A549 (cell line): ENCODE measurements at regions not wholly inside any gene's neighbourhood (a gene's known extent, or its start where the extent isn't known, plus 50 kb on each side); places are given as distances from the start of the nearest gene placed in this dataset.

Experiments
- ATAC-seq, 2 experiments: fragments of 200-7000 bp in 1 of 2; fragments of >200 bp in 1 of 2; cut with Nextera tagmentation in 1 of 2; cut with Tn5 transposase in 1 of 2; 3 replicates each; pipeline versions ENCODE4 v1.8.0 to v1.9.1; 2018 to 2020; ENCODE audit warnings: mild to moderate bottlenecking in 1 of 2, moderate library complexity in 1 of 2
- CTCF ChIA-PET: fragments of 300-600 bp; sonication (Branson Sonifier 250); formaldehyde crosslinking; extraction: SDS; loops from one replicate; lab custom pipeline; 2021; ENCODE audit warnings: antibody characterized with exemption, inconsistent platforms; lab: Yijun Ruan, JAX
- POLR2A ChIA-PET: fragments of 350-600 bp; formaldehyde crosslinking; extraction: SDS; loops from one replicate; lab custom pipeline; 2021; ENCODE audit warnings: antibody characterized with exemption, inconsistent platforms; lab: Yijun Ruan, JAX
- DNase-seq, 2 experiments: peaks; one replicate each; pipeline versions ENCODE4 v3.0.0 to v3.0.0-alpha.2; 2011 to 2016; ENCODE audit warnings: low read depth in 1 of 2, low spot score in 1 of 2
- FAIRE-seq: peaks from 2 replicates; lab custom pipeline; 2011; peaks lifted over from hg19 to GRCh38; lab: Jason Lieb, UNC
- H3K27ac ChIP-seq, 2 experiments: fragments of >200 bp; sonication (Bioruptor Twin); formaldehyde crosslinking; 3 replicates each; pipeline ENCODE4 v1.5.1; 2016 to 2017
- H3K4me1 ChIP-seq: fragments of >200 bp; sonication (Bioruptor Twin); formaldehyde crosslinking; 3 replicates; pipeline ENCODE4 v1.6.1; 2016
- H3K4me2 ChIP-seq: fragments of >200 bp; sonication (Bioruptor Twin); formaldehyde crosslinking; 3 replicates; pipeline ENCODE4 v1.6.1; 2016
- H3K4me3 ChIP-seq: fragments of >200 bp; sonication (Bioruptor Twin); formaldehyde crosslinking; 3 replicates; pipeline ENCODE4 v1.5.1; 2016
- H3K9me3 ChIP-seq: fragments of >200 bp; sonication (Bioruptor Twin); formaldehyde crosslinking; 3 replicates; pipeline ENCODE4 v1.6.1; 2016
- BHLHE40 ChIP-seq: IDR thresholded peaks from 2 replicates; pipeline ENCODE4 v1.6.1; 2012; ENCODE audit warnings: low read depth, low read length, inconsistent platforms
- CBX8 ChIP-seq: fragments of 200-600 bp; sonication (generic); IDR thresholded peaks from 2 replicates; pipeline ENCODE4 v1.6.1; 2016
- CEBPB ChIP-seq, 2 experiments: fragments of >200 bp in 1 of 2; sonication (Bioruptor Twin) in 1 of 2; formaldehyde crosslinking in 1 of 2; IDR thresholded peaks; 2 replicates each; pipeline ENCODE4 v1.6.1; 2012 to 2016
- CHD2 ChIP-seq: fragments of 150-350 bp; IDR thresholded peaks from 2 replicates; pipeline ENCODE4 v1.6.1; 2014; ENCODE audit warnings: low read length; ENCODE audit not compliant: partially characterized antibody
- EHF ChIP-seq: fragments of 250-450 bp; sonication (Bioruptor Pico); IDR thresholded peaks from 2 replicates; pipeline ENCODE4 v1.5.0; 2020; ENCODE audit warnings: mild to moderate bottlenecking
- ESRRA ChIP-seq: fragments of 150-350 bp; IDR thresholded peaks from 2 replicates; pipeline ENCODE4 v1.6.1; 2014; ENCODE audit warnings: mild to moderate bottlenecking, low read length, borderline replicate concordance
- FOSL2 ChIP-seq, 2 experiments: fragments of 450-650 bp in 1 of 2; fragments of >200 bp in 1 of 2; sonication (Bioruptor Twin) in 1 of 2; formaldehyde crosslinking; IDR thresholded peaks; 2 replicates each; pipeline versions ENCODE4 v1.5.0 to v1.6.1; 2016 to 2020; ENCODE audit warnings: mild to moderate bottlenecking in 1 of 2, moderate library complexity in 1 of 2
- GATA3 ChIP-seq: IDR thresholded peaks from 2 replicates; pipeline ENCODE4 v1.6.1; 2012; ENCODE audit warnings: borderline replicate concordance
- HDAC2 ChIP-seq: fragments of 200-600 bp; sonication (generic); IDR thresholded peaks from 2 replicates; pipeline ENCODE4 v1.6.1; 2016
- HOXB13 ChIP-seq: fragments of 250-450 bp; sonication (Bioruptor Pico); IDR thresholded peaks from 2 replicates; pipeline ENCODE4 v1.5.0; 2020; ENCODE audit warnings: low read depth, mild to moderate bottlenecking, moderate library complexity
- MAFK ChIP-seq: fragments of 450-650 bp; IDR thresholded peaks from 2 replicates; pipeline ENCODE4 v1.6.1; 2014; ENCODE audit not compliant: partially characterized antibody
- MYC ChIP-seq: IDR thresholded peaks from 2 replicates; pipeline ENCODE4 v1.6.1; 2012; ENCODE audit warnings: mild to moderate bottlenecking, inconsistent platforms, low read length, improper control_type of control experiment, borderline replicate concordance
- PHF8 ChIP-seq: fragments of 200-600 bp; sonication (generic); IDR thresholded peaks from 2 replicates; pipeline ENCODE4 v1.6.1; 2016; ENCODE audit warnings: low read depth, mild to moderate bottlenecking, antibody characterized with exemption, moderate library complexity, borderline replicate concordance
- RARB ChIP-seq: fragments of 250-450 bp; sonication (Bioruptor Pico); IDR thresholded peaks from 2 replicates; pipeline ENCODE4 v1.8.0; 2021; ENCODE audit warnings: mild to moderate bottlenecking, moderate library complexity
- RCOR1 ChIP-seq: fragments of 150-350 bp; IDR thresholded peaks from 2 replicates; pipeline ENCODE4 v1.6.1; 2014; ENCODE audit warnings: antibody characterized with exemption, low read length, low read depth
- RFX5 ChIP-seq: fragments of 450-650 bp; IDR thresholded peaks from 2 replicates; pipeline ENCODE4 v1.7.1; 2014; ENCODE audit warnings: antibody characterized with exemption, mild to moderate bottlenecking, moderate library complexity
- TFCP2L1 ChIP-seq: fragments of 250-450 bp; sonication (Bioruptor Pico); IDR thresholded peaks from 2 replicates; pipeline ENCODE4 v1.5.0; 2021; ENCODE audit warnings: mild to moderate bottlenecking
- TP53 ChIP-seq: fragments of 250-450 bp; sonication (Bioruptor Pico); IDR thresholded peaks from 2 replicates; pipeline ENCODE4 v1.5.0; 2021; ENCODE audit warnings: mild to moderate bottlenecking, moderate library complexity
- ZFP36 ChIP-seq: fragments of 450-650 bp; IDR thresholded peaks from 2 replicates; pipeline ENCODE4 v1.6.1; 2014; ENCODE audit warnings: borderline replicate concordance; ENCODE audit not compliant: partially characterized antibody
- WGBS: methylation state at CpG from one replicate; pipeline ENCODE4 v1.1.6; 2017; ENCODE audit errors: missing lambda C conversion rate; 5-methylcytosine and 5-hydroxymethylcytosine counted together
- TF ChIP-seq, protein P1 (sequence below): fragments of 450-650 bp; IDR thresholded peaks from 2 replicates; pipeline ENCODE4 v1.6.1; 2014; ENCODE audit warnings: antibody characterized with exemption
- TF ChIP-seq, protein P2 (sequence below): fragments of 200-600 bp; sonication (generic); IDR thresholded peaks from 2 replicates; pipeline ENCODE4 v1.6.1; 2016; ENCODE audit warnings: antibody characterized with exemption, mild to moderate bottlenecking, moderate library complexity
- TF ChIP-seq, protein P3 (sequence below): fragments of 250-450 bp; sonication (Bioruptor Pico); IDR thresholded peaks from 2 replicates; pipeline ENCODE4 v1.5.0; 2021; ENCODE audit warnings: mild to moderate bottlenecking, moderate library complexity, borderline replicate concordance

GRCh38 chr5:74286734-74287695 is 353.5 kb downstream of the ENC1 start:
- ATAC-seq: no peak
- CTCF ChIA-PET: interaction anchor here (0.6 to 2.7 kb wide), 3 partner anchors 11 to 315 kb away, joined by 3 to 9 read pairs (median 3); no protein-coding TSS in a partner anchor
- TF ChIP-seq GATA3: no peak

GRCh38 chr5:74285675-74286280 is 354.8 kb downstream of the ENC1 start:
- no peak overlapping the region for H3K27ac ChIP-seq
- TF ChIP-seq PHF8: no peak
- no peak for TF ChIP-seq ZFP36
- TF ChIP-seq GATA3: no peak
- no peak for TF ChIP-seq RFX5
- TF ChIP-seq RARB (CRISPR knock-in tag): no peak
- no peak for TF ChIP-seq BHLHE40
- no peak for TF ChIP-seq TP53
- no peak overlapping the region for H3K4me3 ChIP-seq
- no peaks in the 10 kb centered on the region for H3K9me3 ChIP-seq
- FAIRE-seq (no peak), DNase-seq (no peak), ATAC-seq (no peak)
- no peak overlapping the region for H3K4me2 ChIP-seq
- CTCF ChIA-PET: interaction anchor here (0.9 kb wide), 1 partner anchor 355 kb away, joined by 3 read pairs; the partner anchor contains the start of gene ENC1
- H3K4me1 ChIP-seq: no peaks in the 10 kb centered on the region
- POLR2A ChIA-PET: no interaction called here
- WGBS: 37% methylated on average over 5 of the region's 5 CpGs

More at GRCh38 chr5:74286734-74287695, 353.5 kb downstream of the ENC1 start:
- DNase-seq (no peak), FAIRE-seq (no peak)
- POLR2A ChIA-PET: no interaction called here
- no peak overlapping the region for H3K4me3 ChIP-seq
- 45% methylated on average over 3 of the region's 3 CpGs for whole genome bisulfite sequencing
- H3K9me3 ChIP-seq: no peaks in the 10 kb centered on the region
- H3K27ac ChIP-seq: no peak overlapping the region
- no peak overlapping the region for H3K4me2 ChIP-seq
- no peaks in the 10 kb centered on the region for H3K4me1 ChIP-seq

- DNase-seq (no peak), ATAC-seq (no peak), FAIRE-seq (no peak)
- Histone ChIP-seq H3K4me1 (no peaks in the 10 kb centered on the region), H3K4me3 (no peak overlapping the region), H3K9me3 (no peaks in the 10 kb centered on the region), H3K27ac (no peak overlapping the region), H3K4me2 (no peak overlapping the region)
- ChIA-PET CTCF (no interaction called here), POLR2A (no interaction called here)
- 71% methylated on average over 5 of the region's 5 CpGs for WGBS
- no peak for TF ChIP-seq MAFK
- TF ChIP-seq ESRRA: no peak
- TF ChIP-seq CBX8: no peak
- TF ChIP-seq, protein P1, sequence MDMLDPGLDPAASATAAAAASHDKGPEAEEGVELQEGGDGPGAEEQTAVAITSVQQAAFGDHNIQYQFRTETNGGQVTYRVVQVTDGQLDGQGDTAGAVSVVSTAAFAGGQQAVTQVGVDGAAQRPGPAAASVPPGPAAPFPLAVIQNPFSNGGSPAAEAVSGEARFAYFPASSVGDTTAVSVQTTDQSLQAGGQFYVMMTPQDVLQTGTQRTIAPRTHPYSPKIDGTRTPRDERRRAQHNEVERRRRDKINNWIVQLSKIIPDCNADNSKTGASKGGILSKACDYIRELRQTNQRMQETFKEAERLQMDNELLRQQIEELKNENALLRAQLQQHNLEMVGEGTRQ: no peak
- TF ChIP-seq HDAC2: no peak
- TF ChIP-seq FOSL2 (IDR thresholded peaks at IDR 0.05): no peak
- no peak for TF ChIP-seq FOSL2 (CRISPR knock-in tag; IDR thresholded peaks at IDR 0.05)
- no peak for TF ChIP-seq EHF
- TF ChIP-seq TFCP2L1 (CRISPR knock-in tag): no peak
- no peak for TF ChIP-seq CHD2
- TF ChIP-seq RCOR1: no peak
- no peak for TF ChIP-seq HOXB13 (CRISPR knock-in tag)
- TF ChIP-seq, protein P2, sequence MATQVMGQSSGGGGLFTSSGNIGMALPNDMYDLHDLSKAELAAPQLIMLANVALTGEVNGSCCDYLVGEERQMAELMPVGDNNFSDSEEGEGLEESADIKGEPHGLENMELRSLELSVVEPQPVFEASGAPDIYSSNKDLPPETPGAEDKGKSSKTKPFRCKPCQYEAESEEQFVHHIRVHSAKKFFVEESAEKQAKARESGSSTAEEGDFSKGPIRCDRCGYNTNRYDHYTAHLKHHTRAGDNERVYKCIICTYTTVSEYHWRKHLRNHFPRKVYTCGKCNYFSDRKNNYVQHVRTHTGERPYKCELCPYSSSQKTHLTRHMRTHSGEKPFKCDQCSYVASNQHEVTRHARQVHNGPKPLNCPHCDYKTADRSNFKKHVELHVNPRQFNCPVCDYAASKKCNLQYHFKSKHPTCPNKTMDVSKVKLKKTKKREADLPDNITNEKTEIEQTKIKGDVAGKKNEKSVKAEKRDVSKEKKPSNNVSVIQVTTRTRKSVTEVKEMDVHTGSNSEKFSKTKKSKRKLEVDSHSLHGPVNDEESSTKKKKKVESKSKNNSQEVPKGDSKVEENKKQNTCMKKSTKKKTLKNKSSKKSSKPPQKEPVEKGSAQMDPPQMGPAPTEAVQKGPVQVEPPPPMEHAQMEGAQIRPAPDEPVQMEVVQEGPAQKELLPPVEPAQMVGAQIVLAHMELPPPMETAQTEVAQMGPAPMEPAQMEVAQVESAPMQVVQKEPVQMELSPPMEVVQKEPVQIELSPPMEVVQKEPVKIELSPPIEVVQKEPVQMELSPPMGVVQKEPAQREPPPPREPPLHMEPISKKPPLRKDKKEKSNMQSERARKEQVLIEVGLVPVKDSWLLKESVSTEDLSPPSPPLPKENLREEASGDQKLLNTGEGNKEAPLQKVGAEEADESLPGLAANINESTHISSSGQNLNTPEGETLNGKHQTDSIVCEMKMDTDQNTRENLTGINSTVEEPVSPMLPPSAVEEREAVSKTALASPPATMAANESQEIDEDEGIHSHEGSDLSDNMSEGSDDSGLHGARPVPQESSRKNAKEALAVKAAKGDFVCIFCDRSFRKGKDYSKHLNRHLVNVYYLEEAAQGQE: no peak
- no peak for TF ChIP-seq ZFP36
- TF ChIP-seq CEBPB (IDR thresholded peaks at IDR 0.05): no peak
- no peak for TF ChIP-seq MYC
- no peak for TF ChIP-seq GATA3
- TF ChIP-seq, protein P3, sequence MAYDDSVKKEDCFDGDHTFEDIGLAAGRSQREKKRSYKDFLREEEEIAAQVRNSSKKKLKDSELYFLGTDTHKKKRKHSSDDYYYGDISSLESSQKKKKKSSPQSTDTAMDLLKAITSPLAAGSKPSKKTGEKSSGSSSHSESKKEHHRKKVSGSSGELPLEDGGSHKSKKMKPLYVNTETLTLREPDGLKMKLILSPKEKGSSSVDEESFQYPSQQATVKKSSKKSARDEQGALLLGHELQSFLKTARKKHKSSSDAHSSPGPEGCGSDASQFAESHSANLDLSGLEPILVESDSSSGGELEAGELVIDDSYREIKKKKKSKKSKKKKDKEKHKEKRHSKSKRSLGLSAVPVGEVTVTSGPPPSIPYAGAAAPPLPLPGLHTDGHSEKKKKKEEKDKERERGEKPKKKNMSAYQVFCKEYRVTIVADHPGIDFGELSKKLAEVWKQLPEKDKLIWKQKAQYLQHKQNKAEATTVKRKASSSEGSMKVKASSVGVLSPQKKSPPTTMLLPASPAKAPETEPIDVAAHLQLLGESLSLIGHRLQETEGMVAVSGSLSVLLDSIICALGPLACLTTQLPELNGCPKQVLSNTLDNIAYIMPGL (CRISPR knock-in tag): no peak
- TF ChIP-seq, all 56 proteins: peak for 0
These were observed 358.0 kb downstream of the ENC1 start for GRCh38 chr5:74282490-74282889.
